SU-DHL-6 (cell line): ENCODE measurements at regions not wholly inside any gene's neighbourhood (a gene's known extent, or its start where the extent isn't known, plus 50 kb on each side); places are given as distances from the start of the nearest gene placed in this dataset.

Experiments
- H2AFZ ChIP-seq: fragments of 200-600 bp; sonication (generic); 2 replicates; pipeline ENCODE4 v1.6.1; 2014; ENCODE audit warnings: low read depth, mild to moderate bottlenecking, moderate library complexity, mixed read lengths, antibody characterized with exemption, low read length; ENCODE audit not compliant: severe bottlenecking
- H3F3A ChIP-seq: fragments of 200-600 bp; shearing (Covaris generic); 2 replicates; pipeline ENCODE4 v1.6.0; 2016; ENCODE audit warnings: antibody characterized with exemption, mild to moderate bottlenecking; ENCODE audit not compliant: insufficient read depth
- H3K27ac ChIP-seq: fragments of 200-600 bp; sonication (generic); 2 replicates; pipeline ENCODE4 v1.5.1; 2016; ENCODE audit warnings: low read depth, mild to moderate bottlenecking, low read length, moderate library complexity, mixed read lengths
- H3K27me3 ChIP-seq: fragments of 200-600 bp; sonication (generic), shearing (Covaris generic); 2 replicates; pipeline ENCODE4 v1.6.0; 2014; ENCODE audit warnings: mild to moderate bottlenecking, low read length
- H3K36me3 ChIP-seq: fragments of 200-600 bp; sonication (generic); 2 replicates; pipeline ENCODE4 v1.6.1; 2014; ENCODE audit warnings: mild to moderate bottlenecking, low read length, mixed read lengths
- H3K4me2 ChIP-seq: fragments of 300-600, 200-600 bp; shearing (Covaris generic), sonication (generic); 2 replicates; pipeline ENCODE4 v1.6.0; 2014; ENCODE audit warnings: low read length, low read depth, mild to moderate bottlenecking; ENCODE audit not compliant: poor library complexity, severe bottlenecking
- H3K4me3 ChIP-seq: fragments of 200-600 bp; sonication (generic); 2 replicates; pipeline ENCODE4 v1.5.1; 2014; ENCODE audit warnings: antibody characterized with exemption, low read length, mild to moderate bottlenecking, mixed read lengths; ENCODE audit not compliant: insufficient read depth, poor library complexity, severe bottlenecking
- H3K79me2 ChIP-seq: fragments of 200-600 bp; sonication (generic); 2 replicates; pipeline ENCODE4 v1.6.1; 2014; ENCODE audit warnings: mild to moderate bottlenecking, low read length, moderate library complexity; ENCODE audit not compliant: insufficient read depth
- H3K9ac ChIP-seq: fragments of 200-600 bp; sonication (generic); 2 replicates; pipeline ENCODE4 v1.7.0; 2014; ENCODE audit warnings: mild to moderate bottlenecking, low read length
- H3K9me2 ChIP-seq: fragments of 200-600 bp; sonication (generic); replicated peaks from 2 replicates; pipeline ENCODE4 v1.6.1; 2014; ENCODE audit warnings: low read length; ENCODE audit not compliant: insufficient read depth
- H3K9me3 ChIP-seq: fragments of 200-600 bp; sonication (generic); 2 replicates; pipeline ENCODE4 v1.6.1; 2014; ENCODE audit warnings: low read length, mixed read lengths; ENCODE audit not compliant: insufficient read depth
- H4K20me1 ChIP-seq: fragments of 200-600 bp; sonication (generic); 2 replicates; pipeline ENCODE4 v1.6.1; 2014; ENCODE audit warnings: low read depth, mild to moderate bottlenecking, antibody characterized with exemption, low read length, moderate library complexity, mixed read lengths
- EZH2phosphoT487 ChIP-seq: fragments of 200-600 bp; sonication (generic), shearing (Covaris generic); conservative IDR thresholded peaks from 2 replicates; pipeline ENCODE4 v1.6.1; 2018; ENCODE audit warnings: mild to moderate bottlenecking, antibody characterized with exemption, low read length, moderate library complexity, mixed read lengths
- TF ChIP-seq, protein P1 (sequence below): fragments of 200-600 bp; sonication (generic); IDR thresholded peaks from one replicate; pipeline ENCODE4 v1.5.1; 2017; ENCODE audit warnings: antibody characterized with exemption, mild to moderate bottlenecking, low read length, moderate library complexity; ENCODE audit not compliant: insufficient read depth, poor library complexity, severe bottlenecking

DNA sequence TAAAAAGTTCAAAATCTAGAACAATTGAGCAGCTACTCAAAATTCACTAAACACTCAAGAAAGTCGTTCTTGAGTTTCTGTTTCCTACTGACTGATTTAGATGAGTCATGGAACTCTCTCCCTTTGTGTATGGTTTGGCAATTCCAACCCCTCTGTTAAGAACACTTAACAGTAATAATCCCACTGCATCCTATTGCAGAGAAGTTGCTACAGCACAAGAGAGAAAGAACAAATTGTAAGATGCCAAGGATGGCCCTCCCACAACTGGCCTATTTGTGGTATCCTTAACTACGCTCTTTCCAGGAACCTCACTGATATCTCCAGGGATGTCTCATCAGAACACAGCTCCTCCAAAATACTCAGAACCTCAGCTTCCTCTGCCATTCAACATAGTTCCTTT is 701.8 kb upstream of the TENM3 start:
- TF ChIP-seq, protein P1, sequence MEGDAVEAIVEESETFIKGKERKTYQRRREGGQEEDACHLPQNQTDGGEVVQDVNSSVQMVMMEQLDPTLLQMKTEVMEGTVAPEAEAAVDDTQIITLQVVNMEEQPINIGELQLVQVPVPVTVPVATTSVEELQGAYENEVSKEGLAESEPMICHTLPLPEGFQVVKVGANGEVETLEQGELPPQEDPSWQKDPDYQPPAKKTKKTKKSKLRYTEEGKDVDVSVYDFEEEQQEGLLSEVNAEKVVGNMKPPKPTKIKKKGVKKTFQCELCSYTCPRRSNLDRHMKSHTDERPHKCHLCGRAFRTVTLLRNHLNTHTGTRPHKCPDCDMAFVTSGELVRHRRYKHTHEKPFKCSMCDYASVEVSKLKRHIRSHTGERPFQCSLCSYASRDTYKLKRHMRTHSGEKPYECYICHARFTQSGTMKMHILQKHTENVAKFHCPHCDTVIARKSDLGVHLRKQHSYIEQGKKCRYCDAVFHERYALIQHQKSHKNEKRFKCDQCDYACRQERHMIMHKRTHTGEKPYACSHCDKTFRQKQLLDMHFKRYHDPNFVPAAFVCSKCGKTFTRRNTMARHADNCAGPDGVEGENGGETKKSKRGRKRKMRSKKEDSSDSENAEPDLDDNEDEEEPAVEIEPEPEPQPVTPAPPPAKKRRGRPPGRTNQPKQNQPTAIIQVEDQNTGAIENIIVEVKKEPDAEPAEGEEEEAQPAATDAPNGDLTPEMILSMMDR, result no peak
- TF ChIP-seq EZH2phosphoT487, result no peak
- H4K20me1 ChIP-seq, result no peaks in the 10 kb centered on the region
- H3K79me2 ChIP-seq, result no peaks in the 10 kb centered on the region
- no peaks in the 10 kb centered on the region for H3K9me2 ChIP-seq
- no peaks in the 10 kb centered on the region for H3F3A ChIP-seq
- H2AFZ ChIP-seq, result no peak overlapping the region
- no peak overlapping the region for H3K4me3 ChIP-seq
- no peak overlapping the region for H3K4me2 ChIP-seq
- no peaks in the 10 kb centered on the region for H3K9me3 ChIP-seq
- H3K36me3 ChIP-seq, result no peaks in the 10 kb centered on the region
- H3K27ac ChIP-seq, result no peak overlapping the region
- H3K27me3 ChIP-seq, result no peaks in the 10 kb centered on the region
- no peak overlapping the region for H3K9ac ChIP-seq

DNA sequence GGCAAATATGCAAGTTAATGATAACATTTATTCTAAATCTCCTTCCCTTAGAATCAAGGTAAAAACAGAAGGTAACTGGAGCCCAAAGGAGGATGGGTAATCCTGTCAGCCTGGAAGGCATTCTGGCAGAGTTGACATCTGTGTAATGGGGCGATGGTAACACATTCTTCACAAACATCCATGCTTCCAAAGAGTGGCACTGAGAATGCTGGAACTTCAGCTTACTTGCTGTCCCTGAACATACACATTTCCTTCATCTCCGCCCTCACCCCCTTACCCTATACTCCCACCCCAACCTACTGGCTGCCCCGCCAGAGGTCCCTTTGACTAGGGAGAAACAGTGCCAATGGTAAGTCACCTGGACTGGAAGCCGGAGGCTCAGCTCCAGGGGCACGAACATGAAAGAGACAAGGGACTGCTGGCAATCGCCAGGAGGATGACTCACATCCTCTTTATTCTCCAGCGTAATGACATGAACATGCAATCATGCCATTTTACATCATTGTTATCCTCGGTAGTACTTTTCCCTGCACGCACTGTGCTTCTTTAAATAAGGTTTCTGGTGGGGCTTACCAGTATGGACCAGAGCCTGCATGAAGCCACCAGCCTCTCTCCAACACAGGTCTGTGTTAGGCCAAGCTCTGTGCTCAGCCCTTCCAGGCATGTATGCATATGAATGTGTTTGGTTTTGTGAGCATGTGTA is 694.2 kb upstream of the TENM3 start:
- Histone ChIP-seq H3K9ac (no peak overlapping the region), H2AFZ (no peak overlapping the region), H3K4me3 (no peak overlapping the region), H3K4me2 (no peak overlapping the region), H3K27ac (no peak overlapping the region), H3K27me3 (no peaks in the 10 kb centered on the region), H3K79me2 (no peaks in the 10 kb centered on the region), H3K9me3 (no peaks in the 10 kb centered on the region), H3K36me3 (no peaks in the 10 kb centered on the region), H3F3A (no peaks in the 10 kb centered on the region), H3K9me2 (no peaks in the 10 kb centered on the region), H4K20me1 (no peaks in the 10 kb centered on the region)
- TF ChIP-seq EZH2phosphoT487, result no peak
- TF ChIP-seq, protein P1, result no peak

DNA sequence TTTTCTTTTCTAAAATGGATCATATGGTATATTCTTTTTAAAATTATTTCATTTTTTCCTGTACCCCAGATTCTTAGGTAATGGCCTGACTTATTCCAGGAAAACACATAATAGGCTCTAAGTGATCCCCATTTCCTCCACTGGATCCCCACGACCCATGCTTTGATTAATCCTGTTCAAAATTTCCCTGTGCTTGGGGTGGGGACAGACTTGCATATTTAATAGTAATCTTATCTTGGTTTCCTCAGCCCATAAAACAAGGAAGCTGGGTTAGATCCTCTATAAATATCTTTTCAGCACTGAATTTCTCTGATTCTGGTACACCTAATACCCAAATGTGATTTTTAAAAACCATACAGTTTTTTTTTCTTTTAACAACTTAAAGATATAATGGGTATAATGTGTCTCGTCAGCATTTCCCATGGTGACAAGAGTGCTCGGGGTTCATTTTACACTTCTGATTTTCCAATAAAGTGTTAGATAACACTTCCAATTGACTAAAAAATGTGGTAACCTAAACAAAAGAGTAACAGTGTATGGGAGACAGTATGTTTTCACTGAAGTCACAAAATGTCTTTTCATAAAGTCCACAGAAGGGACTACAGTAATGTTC is 693.5 kb upstream of the TENM3 start:
- TF ChIP-seq, protein P1, result no peak
- TF ChIP-seq EZH2phosphoT487, result no peak
- no peak overlapping the region for H3K27ac ChIP-seq
- H4K20me1 ChIP-seq, result no peaks in the 10 kb centered on the region
- H3K9me3 ChIP-seq, result no peaks in the 10 kb centered on the region
- H3F3A ChIP-seq, result no peaks in the 10 kb centered on the region
- H3K9me2 ChIP-seq, result no peaks in the 10 kb centered on the region
- H3K4me2 ChIP-seq, result no peak overlapping the region
- H3K27me3 ChIP-seq, result no peaks in the 10 kb centered on the region
- no peaks in the 10 kb centered on the region for H3K36me3 ChIP-seq
- H3K9ac ChIP-seq, result no peak overlapping the region
- H2AFZ ChIP-seq, result no peak overlapping the region
- no peaks in the 10 kb centered on the region for H3K79me2 ChIP-seq
- no peak overlapping the region for H3K4me3 ChIP-seq
